HG02884 (cell line): ENCODE measurements at regions not wholly inside any gene's neighbourhood (a gene's known extent, or its start where the extent isn't known, plus 50 kb on each side); places are given as distances from the start of the nearest gene placed in this dataset.
"Not testable (repeated sequence)": the region's sequence is repeated elsewhere in the genome, so short reads cannot be mapped to it uniquely, and the experiment has no call there.

Experiments
- ATAC-seq: cut with Tn5 transposase; IDR thresholded peaks from one replicate; pipeline ENCODE4 v1.9.1; 2021; ENCODE audit warnings: mild to moderate bottlenecking, moderate library complexity; ENCODE audit not compliant: unreplicated experiment

GRCh38 chr13:80522463-80522862, 181.5 kb upstream of the SPRY2 start:
- ATAC-seq, result not testable (repeated sequence)

GRCh38 chr13:80516818-80517348, 176.0 kb upstream of the SPRY2 start:
- ATAC-seq, result no peak

DNA sequence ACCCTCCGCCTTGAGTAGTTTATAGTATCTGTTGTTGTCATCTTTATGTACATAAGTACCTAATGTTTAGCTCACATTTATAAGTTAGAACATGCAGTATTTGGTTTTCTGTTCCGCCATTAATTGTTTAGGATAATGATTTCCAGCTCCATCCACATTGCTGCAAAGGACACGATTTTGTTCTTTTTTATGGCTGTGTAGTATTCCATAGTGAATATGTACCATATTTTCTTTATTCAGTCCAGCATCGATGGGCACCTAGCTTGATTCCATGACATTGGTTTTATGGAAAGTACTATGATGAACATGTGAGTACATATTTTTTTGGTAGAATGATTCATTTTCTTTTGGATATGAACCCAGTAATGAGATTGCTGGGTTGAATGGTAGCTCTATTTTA, 174.4 kb upstream of the SPRY2 start:
- ATAC-seq, result no peak

- no peak for ATAC-seq
Observed at GRCh38 chr13:80513196-80513595, 172.3 kb upstream of the SPRY2 start.

DNA sequence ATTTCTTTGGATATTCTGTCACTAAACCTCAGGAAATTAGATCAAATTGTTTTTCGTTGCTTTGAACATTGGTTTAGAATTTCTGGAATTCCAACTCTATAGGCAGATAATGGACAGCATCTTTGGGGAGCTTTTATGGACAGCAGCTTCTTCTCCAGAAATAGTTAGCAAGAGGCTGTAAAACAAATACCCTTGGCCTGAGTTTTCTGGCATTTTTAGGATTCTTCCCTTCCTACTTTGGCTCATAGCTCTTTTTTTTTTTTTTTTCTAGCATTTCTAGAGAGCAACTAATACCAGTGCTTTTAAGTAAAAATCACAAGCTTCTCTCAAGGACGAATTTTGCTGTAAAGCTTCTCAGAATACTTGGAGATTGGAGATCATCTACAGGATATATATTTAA, 169.8 kb upstream of the SPRY2 start:
- ATAC-seq, result no peak

GRCh38 chr13:80509264-80509663, 168.3 kb upstream of the SPRY2 start:
- ATAC-seq, result no peak

GRCh38 chr13:80508031-80508430, 167.1 kb upstream of the SPRY2 start:
- no peak for ATAC-seq

GRCh38 chr13:80504453-80504852, 163.5 kb upstream of the SPRY2 start:
- no peak for ATAC-seq

DNA sequence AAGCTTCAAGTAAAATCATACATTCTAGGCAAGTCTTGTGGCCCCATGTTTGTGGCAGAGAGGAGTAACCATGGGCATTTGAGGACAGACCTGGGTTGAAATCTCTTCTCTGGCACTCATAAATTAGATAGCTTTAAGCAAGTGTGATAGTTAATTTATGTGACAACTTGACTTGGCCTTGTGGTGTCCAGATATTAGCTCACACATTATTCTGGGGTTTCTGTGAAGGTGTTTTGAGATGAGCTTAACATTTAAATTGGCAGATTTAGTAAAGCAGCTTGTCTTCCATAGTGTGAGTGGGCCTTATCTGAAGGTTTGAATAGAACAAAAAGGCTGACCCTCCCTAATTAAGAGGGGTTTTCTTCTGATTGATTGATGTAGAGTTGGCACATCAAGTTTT, 161.4 kb upstream of the SPRY2 start:
- no peak for ATAC-seq

- ATAC-seq, result no peak
Observed at GRCh38 chr13:80501556-80501955, 160.6 kb upstream of the SPRY2 start.

GRCh38 chr13:80499536-80500290, 158.8 kb upstream of the SPRY2 start:
- no peak for ATAC-seq

- ATAC-seq, result no peak
Observed at GRCh38 chr13:80498433-80498832, 157.5 kb upstream of the SPRY2 start.

- ATAC-seq, result no peak
Observed at GRCh38 chr13:80497978-80498377, 157.1 kb upstream of the SPRY2 start.

- ATAC-seq, result no peak
Observed at GRCh38 chr13:80497439-80497838, 156.5 kb upstream of the SPRY2 start.

DNA sequence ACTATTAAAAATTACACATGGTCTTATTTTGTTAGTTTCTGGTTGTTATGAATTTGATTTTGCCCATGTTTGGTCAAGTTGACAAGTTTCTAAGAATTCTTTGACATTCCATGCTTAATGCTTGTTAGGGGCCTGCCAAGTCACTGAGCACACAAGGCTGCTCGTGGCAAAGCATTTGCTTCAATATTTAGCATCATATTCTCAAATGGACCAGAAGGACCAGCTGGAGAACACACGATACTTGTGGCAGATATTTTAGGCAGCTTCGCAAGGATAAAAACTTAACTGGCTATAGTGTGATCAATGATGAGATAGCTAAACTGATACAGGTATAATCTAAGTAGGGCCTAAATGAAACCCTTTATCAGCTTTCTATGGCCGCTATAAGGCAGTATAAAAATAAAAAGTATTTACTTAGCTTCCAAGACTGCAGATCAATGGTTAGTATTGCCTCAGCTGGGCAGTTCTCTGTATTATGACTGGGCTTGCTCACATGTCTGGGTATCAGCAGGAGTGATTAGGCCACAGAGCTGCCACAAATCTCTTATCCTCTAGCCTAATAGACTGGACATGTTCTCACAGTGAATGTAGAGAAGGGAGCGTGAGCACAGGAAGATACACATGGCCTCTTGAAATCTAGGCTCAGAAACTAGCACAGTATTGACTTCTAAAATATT, 155.9 kb upstream of the SPRY2 start:
- no peak for ATAC-seq

DNA sequence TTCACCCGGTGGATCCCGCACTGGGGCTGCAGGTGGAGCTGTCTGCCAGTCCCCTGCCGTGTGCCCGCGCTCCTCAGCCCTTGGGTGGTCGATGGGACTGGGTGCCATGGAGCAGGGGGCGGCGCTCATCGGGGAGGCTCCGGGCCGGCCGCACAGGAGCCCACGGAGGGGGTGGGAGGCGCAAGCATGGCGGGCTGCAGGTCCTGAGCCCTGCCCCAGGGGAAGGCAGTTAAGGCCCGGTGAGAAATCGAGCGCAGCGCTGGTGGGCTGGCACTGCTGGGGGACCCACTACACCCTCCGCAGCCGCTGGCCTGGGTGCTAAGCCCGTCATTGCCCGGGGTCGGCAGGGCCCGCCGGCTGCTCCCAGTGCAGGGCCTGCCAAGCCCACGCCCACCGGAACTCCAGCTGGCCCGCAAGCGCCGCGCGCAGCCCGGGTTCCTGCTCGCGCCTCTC, 149.6 kb upstream of the SPRY2 start:
- ATAC-seq, result not testable (repeated sequence)

DNA sequence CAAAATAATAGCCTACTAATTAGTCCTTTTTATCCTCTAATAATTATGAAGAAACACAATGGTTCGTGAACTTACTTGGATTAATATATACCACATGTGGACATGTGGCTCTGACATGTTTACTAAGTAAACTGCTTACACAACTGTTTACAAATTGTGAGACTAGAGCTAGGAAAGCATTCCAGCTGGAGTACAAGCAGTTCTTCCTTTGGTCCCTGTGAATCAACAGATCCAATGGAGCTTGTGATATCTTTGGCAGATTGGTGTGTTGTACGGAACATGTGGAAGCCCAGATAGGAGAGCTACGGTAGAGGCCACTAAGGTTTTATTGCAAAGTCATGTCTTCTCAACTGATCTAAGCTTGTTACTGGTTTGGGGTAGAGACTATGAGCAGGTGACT, 145.5 kb upstream of the SPRY2 start:
- no peak for ATAC-seq

GRCh38 chr13:80483157-80483556, 142.2 kb upstream of the SPRY2 start:
- no peak for ATAC-seq

DNA sequence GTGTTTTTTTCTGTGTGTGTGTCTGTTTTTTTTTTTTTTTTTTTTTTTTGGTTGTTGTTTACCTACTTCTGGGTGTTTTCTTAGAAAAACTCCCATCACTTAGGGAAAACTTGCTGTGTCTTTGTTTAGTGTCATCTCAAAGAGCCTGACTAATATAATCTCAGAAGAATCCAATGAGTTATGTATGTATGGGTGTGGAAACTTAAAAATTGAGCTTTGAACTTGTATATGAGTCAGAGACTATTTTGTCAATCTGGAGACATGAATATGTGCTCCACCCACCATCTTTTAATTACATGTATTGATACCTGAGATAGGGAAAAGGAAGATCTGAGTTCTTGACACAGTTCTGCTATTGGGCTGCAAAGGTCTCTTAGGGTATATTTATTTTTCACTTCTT, 140.7 kb upstream of the SPRY2 start:
- no peak for ATAC-seq

- no peak for ATAC-seq
Observed at GRCh38 chr13:80477661-80478443, 136.9 kb upstream of the SPRY2 start.

GRCh38 chr13:80476953-80477352, 136.0 kb upstream of the SPRY2 start:
- ATAC-seq, result no peak
